Suprapubic skin (tissue), 3 donors: ENCODE measurements at regions not wholly inside any gene's neighbourhood (a gene's known extent, or its start where the extent isn't known, plus 50 kb on each side); places are given as distances from the start of the nearest gene placed in this dataset.

Experiments used
- POLR2A ChIP-seq, 2 donors: fragments of 450-650 bp; IDR thresholded peaks; one replicate each; pipeline ENCODE4 v1.6.1; 2017; ENCODE audit warnings: antibody characterized with exemption in 2 of 2, mild to moderate bottlenecking in 2 of 2, moderate library complexity in 2 of 2
- TF ChIP-seq, protein P1 (sequence below), 2 donors: fragments of 200-600 bp in 1 of 2; fragments of 450-650 bp in 1 of 2; sonication (generic) in 1 of 2; IDR thresholded peaks; one replicate each; pipeline ENCODE4 v1.5.1; 2016 to 2019; ENCODE audit warnings: antibody characterized with exemption in 2 of 2, mild to moderate bottlenecking in 1 of 2, moderate library complexity in 1 of 2

GRCh38 chr6:88304520-88304919 is 138.4 kb upstream of the CNR1 start:
- TF ChIP-seq POLR2A (IDR thresholded peaks at IDR 0.05) = no peak
- TF ChIP-seq, protein P1, sequence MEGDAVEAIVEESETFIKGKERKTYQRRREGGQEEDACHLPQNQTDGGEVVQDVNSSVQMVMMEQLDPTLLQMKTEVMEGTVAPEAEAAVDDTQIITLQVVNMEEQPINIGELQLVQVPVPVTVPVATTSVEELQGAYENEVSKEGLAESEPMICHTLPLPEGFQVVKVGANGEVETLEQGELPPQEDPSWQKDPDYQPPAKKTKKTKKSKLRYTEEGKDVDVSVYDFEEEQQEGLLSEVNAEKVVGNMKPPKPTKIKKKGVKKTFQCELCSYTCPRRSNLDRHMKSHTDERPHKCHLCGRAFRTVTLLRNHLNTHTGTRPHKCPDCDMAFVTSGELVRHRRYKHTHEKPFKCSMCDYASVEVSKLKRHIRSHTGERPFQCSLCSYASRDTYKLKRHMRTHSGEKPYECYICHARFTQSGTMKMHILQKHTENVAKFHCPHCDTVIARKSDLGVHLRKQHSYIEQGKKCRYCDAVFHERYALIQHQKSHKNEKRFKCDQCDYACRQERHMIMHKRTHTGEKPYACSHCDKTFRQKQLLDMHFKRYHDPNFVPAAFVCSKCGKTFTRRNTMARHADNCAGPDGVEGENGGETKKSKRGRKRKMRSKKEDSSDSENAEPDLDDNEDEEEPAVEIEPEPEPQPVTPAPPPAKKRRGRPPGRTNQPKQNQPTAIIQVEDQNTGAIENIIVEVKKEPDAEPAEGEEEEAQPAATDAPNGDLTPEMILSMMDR (IDR thresholded peaks at IDR 0.05) = no peak
